HG02642 (cell line): ENCODE measurements at regions not wholly inside any gene's neighbourhood (a gene's known extent, or its start where the extent isn't known, plus 50 kb on each side); places are given as distances from the start of the nearest gene placed in this dataset.
"Not testable (repeated sequence)": the region's sequence is repeated elsewhere in the genome, so short reads cannot be mapped to it uniquely, and the experiment has no call there.

ENCODE experiments used
- ATAC-seq: cut with Tn5 transposase; IDR thresholded peaks from one replicate; pipeline ENCODE4 v1.9.1; 2021; ENCODE audit warnings: mild to moderate bottlenecking; ENCODE audit not compliant: unreplicated experiment, poor library complexity

- no peak for ATAC-seq
Measured at GRCh38 chr3:164779816-164780215, 298.5 kb downstream of the SI start.

- ATAC-seq = no peak
Measured at GRCh38 chr3:164752812-164753211, 325.5 kb downstream of the SI start.

GRCh38 chr3:164748626-164749025 lies 329.7 kb downstream of the SI start:
- no peak for ATAC-seq

- no peak for ATAC-seq
Measured at GRCh38 chr3:164741869-164742268, 336.4 kb downstream of the SI start.

GRCh38 chr3:164737174-164737573 lies 341.1 kb downstream of the SI start:
- no peak for ATAC-seq

GRCh38 chr3:164732166-164732565 lies 346.1 kb downstream of the SI start:
- ATAC-seq = no peak

- no peak for ATAC-seq
Measured at GRCh38 chr3:164730815-164731360, 347.4 kb downstream of the SI start.

GRCh38 chr3:164723396-164723795 lies 354.9 kb downstream of the SI start:
- no peak for ATAC-seq

GRCh38 chr3:164702808-164703207 lies 375.5 kb downstream of the SI start:
- not testable (repeated sequence) for ATAC-seq

- ATAC-seq = no peak
Measured at GRCh38 chr3:164687902-164688301, 390.4 kb downstream of the SI start.

- no peak for ATAC-seq
Measured at GRCh38 chr3:164687211-164687610, 391.1 kb downstream of the SI start.

- no peak for ATAC-seq
Measured at GRCh38 chr3:164683489-164683888, 394.8 kb downstream of the SI start.

- no peak for ATAC-seq
Measured at GRCh38 chr3:164679245-164679644, 399.1 kb downstream of the SI start.

- no peak for ATAC-seq
Measured at GRCh38 chr3:164677317-164677716, 401.0 kb downstream of the SI start.

- no peak for ATAC-seq
Measured at GRCh38 chr3:164673738-164674137, 404.6 kb downstream of the SI start.

GRCh38 chr3:164658125-164658524 lies 420.2 kb downstream of the SI start:
- no peak for ATAC-seq

GRCh38 chr3:164657631-164658030 lies 420.7 kb downstream of the SI start:
- no peak for ATAC-seq

GRCh38 chr3:164655462-164655861 lies 422.8 kb downstream of the SI start:
- ATAC-seq = no peak

GRCh38 chr3:164641071-164641470 lies 437.2 kb downstream of the SI start:
- no peak for ATAC-seq

- ATAC-seq = no peak
Measured at GRCh38 chr3:164640591-164640990, 437.7 kb downstream of the SI start.

- ATAC-seq = no peak
Measured at GRCh38 chr3:164620956-164621355, 457.3 kb downstream of the SI start.

- ATAC-seq = no peak
Measured at GRCh38 chr3:164620423-164620822, 457.9 kb downstream of the SI start.

GRCh38 chr3:164612751-164613150 lies 465.5 kb downstream of the SI start:
- no peak for ATAC-seq
